HG03520 (cell line): ENCODE measurements at regions not wholly inside any gene's neighbourhood (a gene's known extent, or its start where the extent isn't known, plus 50 kb on each side); places are given as distances from the start of the nearest gene placed in this dataset.

Experiments
- ATAC-seq: cut with Tn5 transposase; IDR thresholded peaks from one replicate; pipeline ENCODE4 v1.9.1; 2021; ENCODE audit warnings: mild to moderate bottlenecking, moderate library complexity; ENCODE audit not compliant: unreplicated experiment

GRCh38 chr16:47973552-47973951 is 182.2 kb downstream of the ABCC12 start:
- ATAC-seq: no peak

- ATAC-seq: no peak
Measured at GRCh38 chr16:47972246-47972985, 183.4 kb downstream of the ABCC12 start.

- no peak for ATAC-seq
Measured at GRCh38 chr16:47971225-47971624, 184.6 kb downstream of the ABCC12 start.

GRCh38 chr16:47970291-47970931 is 185.4 kb downstream of the ABCC12 start:
- ATAC-seq: no peak

- ATAC-seq: no peak
Measured at GRCh38 chr16:47967374-47967773, 188.4 kb downstream of the ABCC12 start.

- ATAC-seq: no peak
Measured at GRCh38 chr16:47966325-47966724, 189.5 kb downstream of the ABCC12 start.

- ATAC-seq: no peak
Measured at GRCh38 chr16:47965439-47965838, 190.4 kb downstream of the ABCC12 start.

- no peak for ATAC-seq
Measured at GRCh38 chr16:47958726-47959125, 197.1 kb downstream of the ABCC12 start.

- no peak for ATAC-seq
Measured at GRCh38 chr16:47956916-47957315, 198.9 kb downstream of the ABCC12 start.

- ATAC-seq: no peak
Measured at GRCh38 chr16:47949714-47950113, 206.1 kb downstream of the ABCC12 start.

GRCh38 chr16:47949276-47949675 is 206.5 kb downstream of the ABCC12 start:
- no peak for ATAC-seq

GRCh38 chr16:47947723-47948122 is 208.1 kb downstream of the ABCC12 start:
- ATAC-seq: no peak

GRCh38 chr16:47946092-47946491 is 209.7 kb downstream of the ABCC12 start:
- ATAC-seq: no peak

- no peak for ATAC-seq
Measured at GRCh38 chr16:47944589-47944988, 211.2 kb downstream of the ABCC12 start.

GRCh38 chr16:47943235-47943634 is 212.6 kb downstream of the ABCC12 start:
- no peak for ATAC-seq

GRCh38 chr16:47940466-47940865 is 215.3 kb downstream of the ABCC12 start:
- no peak for ATAC-seq

GRCh38 chr16:47939680-47940079 is 216.1 kb downstream of the ABCC12 start:
- ATAC-seq: no peak

- ATAC-seq: no peak
Measured at GRCh38 chr16:47938272-47938671, 217.5 kb downstream of the ABCC12 start.

GRCh38 chr16:47928008-47928407 is 227.8 kb downstream of the ABCC12 start:
- no peak for ATAC-seq

GRCh38 chr16:47927330-47927729 is 228.5 kb downstream of the ABCC12 start:
- no peak for ATAC-seq

GRCh38 chr16:47925811-47926460 is 229.9 kb downstream of the ABCC12 start:
- no peak for ATAC-seq

- no peak for ATAC-seq
Measured at GRCh38 chr16:47924950-47925349, 230.8 kb downstream of the ABCC12 start.
